Liver (tissue), 3 donors: ENCODE measurements at regions not wholly inside any gene's neighbourhood (a gene's known extent, or its start where the extent isn't known, plus 50 kb on each side); places are given as distances from the start of the nearest gene placed in this dataset.

Source experiments
- CTCF ChIP-seq: fragments of 150-350 bp; IDR thresholded peaks from 2 replicates; pipeline ENCODE4 v1.5.1; 2017; ENCODE audit warnings: improper control_type of control experiment, low read depth, low read length; ENCODE audit not compliant: missing input control
- GABPA ChIP-seq, 2 donors: IDR thresholded peaks in 1 of 2; conservative IDR thresholded peaks in 1 of 2; 2 replicates each; pipeline ENCODE4 v1.6.1; 2016; ENCODE audit warnings: antibody characterized with exemption in 2 of 2, mild to moderate bottlenecking in 1 of 2, moderate library complexity in 1 of 2
- MAX ChIP-seq: IDR thresholded peaks from 2 replicates; pipeline ENCODE4 v1.6.1; 2016; ENCODE audit warnings: antibody characterized with exemption
- RAD21 ChIP-seq, 2 donors: IDR thresholded peaks; 2 replicates each; pipeline ENCODE4 v1.6.1; 2016; ENCODE audit warnings: antibody characterized with exemption in 2 of 2, mild to moderate bottlenecking in 2 of 2
- REST ChIP-seq: IDR thresholded peaks from 2 replicates; pipeline ENCODE4 v1.6.1; 2016; ENCODE audit warnings: antibody characterized with exemption, mild to moderate bottlenecking
- SP1 ChIP-seq: IDR thresholded peaks from 2 replicates; pipeline ENCODE4 v1.6.1; 2018; ENCODE audit warnings: antibody characterized with exemption, mild to moderate bottlenecking
- YY1 ChIP-seq: IDR thresholded peaks from 2 replicates; pipeline ENCODE4 v1.6.1; 2016; ENCODE audit warnings: antibody characterized with exemption, mild to moderate bottlenecking
- ZBTB33 ChIP-seq: IDR thresholded peaks from 2 replicates; pipeline ENCODE4 v1.6.1; 2016; ENCODE audit warnings: antibody characterized with exemption
- donor health status: healthy.
- donor health status: healthy.

GRCh38 chr1:67572594-67573221 is 112.3 kb upstream of the GADD45A start:
- TF ChIP-seq SP1 (peak; percentile 97), CTCF (no peak), GABPA (IDR thresholded peaks at IDR 0.05 in 1 of 2, conservative IDR thresholded peaks at IDR 0.05 in 1 of 2) (no peak), YY1 (peak; percentile 71), ZBTB33 (no peak), REST (peak; percentile 78), RAD21 (IDR thresholded peaks at IDR 0.05) (peak; percentile 36 to 60), MAX (peak; percentile 75)
